ENCODE measurements at regions not wholly inside any gene's neighbourhood (a gene's known extent, or its start where the extent isn't known, plus 50 kb on each side); places are given as distances from the start of the nearest gene placed in this dataset.

DNA sequence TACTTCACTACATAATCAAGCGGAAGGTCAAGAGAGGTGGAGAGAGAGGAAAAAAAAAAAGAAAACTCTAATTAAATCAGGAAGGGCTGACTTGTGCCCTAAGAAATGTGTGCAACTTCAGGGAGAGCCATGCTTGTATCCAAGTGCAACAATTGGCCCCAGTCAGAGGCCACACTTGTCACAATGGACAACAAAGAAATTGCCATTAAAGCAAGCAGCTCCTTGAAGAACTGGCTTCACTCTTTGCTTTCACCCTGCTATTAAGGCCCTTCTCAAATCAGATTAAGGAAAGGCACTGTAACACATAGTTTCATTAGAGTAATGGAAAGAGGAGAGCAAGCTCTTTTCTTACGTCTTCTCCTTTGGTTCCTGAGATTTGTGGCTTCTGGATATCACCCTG, 480.9 kb upstream of the WWC1 start:
- H3K4me3 ChIP-seq, result no peak overlapping the region
- no peaks in the 10 kb centered on the region for H3K9me3 ChIP-seq
- DNase-seq, result no peak
- H3K36me3 ChIP-seq, result no peaks in the 10 kb centered on the region
- H3K27ac ChIP-seq, result no peak overlapping the region
- H3K4me1 ChIP-seq, result no peaks in the 10 kb centered on the region
- intact Hi-C loops (cut with DNase I; ENCODE audit: low total_unique reads), result no loop called here
- H3K27me3 ChIP-seq (replicated peaks in 1 of 7), result no peaks in the 10 kb centered on the region
- no peak for TF ChIP-seq POLR2A (IDR thresholded peaks at IDR 0.05)
- TF ChIP-seq, protein P1, sequence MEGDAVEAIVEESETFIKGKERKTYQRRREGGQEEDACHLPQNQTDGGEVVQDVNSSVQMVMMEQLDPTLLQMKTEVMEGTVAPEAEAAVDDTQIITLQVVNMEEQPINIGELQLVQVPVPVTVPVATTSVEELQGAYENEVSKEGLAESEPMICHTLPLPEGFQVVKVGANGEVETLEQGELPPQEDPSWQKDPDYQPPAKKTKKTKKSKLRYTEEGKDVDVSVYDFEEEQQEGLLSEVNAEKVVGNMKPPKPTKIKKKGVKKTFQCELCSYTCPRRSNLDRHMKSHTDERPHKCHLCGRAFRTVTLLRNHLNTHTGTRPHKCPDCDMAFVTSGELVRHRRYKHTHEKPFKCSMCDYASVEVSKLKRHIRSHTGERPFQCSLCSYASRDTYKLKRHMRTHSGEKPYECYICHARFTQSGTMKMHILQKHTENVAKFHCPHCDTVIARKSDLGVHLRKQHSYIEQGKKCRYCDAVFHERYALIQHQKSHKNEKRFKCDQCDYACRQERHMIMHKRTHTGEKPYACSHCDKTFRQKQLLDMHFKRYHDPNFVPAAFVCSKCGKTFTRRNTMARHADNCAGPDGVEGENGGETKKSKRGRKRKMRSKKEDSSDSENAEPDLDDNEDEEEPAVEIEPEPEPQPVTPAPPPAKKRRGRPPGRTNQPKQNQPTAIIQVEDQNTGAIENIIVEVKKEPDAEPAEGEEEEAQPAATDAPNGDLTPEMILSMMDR (IDR thresholded peaks at IDR 0.05 in 8 of 11, conservative IDR thresholded peaks at IDR 0.05 in 3 of 11), result no peak
- TF ChIP-seq POLR2AphosphoS5 (IDR thresholded peaks at IDR 0.05), result no peak
- 76 to 92% (median 86%) methylated on average over 2 of the region's 2 CpGs for WGBS, 5 donors

DNA sequence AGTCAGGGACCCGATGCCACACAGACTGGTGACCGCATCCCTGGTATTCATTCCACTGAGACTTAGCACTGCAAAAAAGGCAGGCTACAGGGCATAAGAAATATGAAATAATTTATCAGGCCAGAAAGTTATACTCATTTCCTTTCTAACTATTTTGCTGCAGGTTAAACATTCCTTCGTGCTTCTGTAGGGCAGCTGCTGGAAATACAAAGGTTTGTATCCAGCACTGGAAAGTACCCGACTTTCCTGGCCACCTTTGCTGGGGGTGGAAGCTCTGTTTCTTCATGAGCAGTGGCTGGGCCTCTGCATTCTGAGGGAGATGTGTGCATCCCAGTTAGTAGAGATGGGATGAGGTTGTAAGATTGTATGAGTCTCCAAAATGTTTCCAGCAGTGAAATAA, 478.6 kb upstream of the WWC1 start:
- Histone ChIP-seq H3K27me3 (replicated peaks in 1 of 7) (no peaks in the 10 kb centered on the region), H3K9me3 (no peaks in the 10 kb centered on the region), H3K27ac (no peak overlapping the region), H3K4me1 (no peaks in the 10 kb centered on the region), H3K36me3 (no peaks in the 10 kb centered on the region), H3K4me3 (no peak overlapping the region)
- DNase-seq, result no peak
- TF ChIP-seq POLR2A (IDR thresholded peaks at IDR 0.05) (no peak), POLR2AphosphoS5 (IDR thresholded peaks at IDR 0.05) (no peak)
- TF ChIP-seq, protein P1 (IDR thresholded peaks at IDR 0.05 in 8 of 11, conservative IDR thresholded peaks at IDR 0.05 in 3 of 11), result no peak
- 83 to 88% (median 87%) methylated on average over 4 of the region's 4 CpGs for WGBS, 5 donors
- intact Hi-C loops (cut with DNase I; ENCODE audit: low total_unique reads), result no loop called here

DNA sequence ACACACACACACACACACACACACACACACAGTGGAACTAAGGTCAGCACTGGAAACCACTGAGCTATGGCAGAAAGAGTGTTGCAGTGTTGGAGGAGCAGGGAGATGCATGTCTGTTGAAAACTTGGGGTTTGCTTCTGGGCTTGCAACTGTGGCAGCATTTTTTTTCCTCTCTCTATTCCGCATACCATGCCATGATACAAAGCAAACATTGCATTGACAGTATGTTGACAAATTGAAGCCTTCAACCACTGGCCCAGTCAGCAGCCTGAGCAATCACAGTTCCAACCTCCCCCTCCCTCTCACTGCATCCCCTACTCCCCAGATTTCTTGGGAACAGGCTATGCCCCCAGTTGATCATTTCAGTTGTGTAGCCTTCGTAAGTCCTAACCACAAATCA, 478.1 kb upstream of the WWC1 start:
- Histone ChIP-seq H3K4me3 (no peak overlapping the region), H3K27me3 (replicated peaks in 1 of 7) (no peaks in the 10 kb centered on the region), H3K4me1 (no peaks in the 10 kb centered on the region), H3K36me3 (no peaks in the 10 kb centered on the region), H3K27ac (no peak overlapping the region), H3K9me3 (no peaks in the 10 kb centered on the region)
- intact Hi-C loops (cut with DNase I; ENCODE audit: low total_unique reads), result no loop called here
- WGBS, 5 donors, result 71 to 91% (median 80%) methylated on average over 2 of the region's 2 CpGs
- TF ChIP-seq POLR2AphosphoS5 (IDR thresholded peaks at IDR 0.05) (no peak), POLR2A (IDR thresholded peaks at IDR 0.05) (no peak)
- TF ChIP-seq, protein P1 (IDR thresholded peaks at IDR 0.05 in 8 of 11, conservative IDR thresholded peaks at IDR 0.05 in 3 of 11), result no peak
- DNase-seq, result no peak

DNA sequence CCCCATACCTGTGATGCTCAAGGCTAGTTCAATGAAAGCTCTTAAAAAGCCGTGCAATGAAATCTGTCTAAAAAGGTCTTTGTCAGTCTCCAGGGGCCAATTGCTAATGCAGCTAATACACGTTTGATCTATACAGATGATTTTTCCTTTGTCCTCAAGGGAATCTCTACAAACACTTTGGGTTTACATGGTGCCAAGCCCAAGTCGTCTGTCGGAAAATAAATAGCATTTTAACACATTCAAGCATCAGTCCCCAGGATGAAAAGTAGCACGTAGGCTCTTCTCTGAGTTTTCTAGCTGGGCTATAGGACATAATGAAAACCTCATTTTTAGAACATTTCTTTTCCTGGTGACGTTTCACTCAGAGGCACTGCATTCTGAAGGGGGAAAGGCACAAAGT, 477.4 kb upstream of the WWC1 start:
- DNase-seq, result no peak
- 75 to 82% (median 80%) methylated on average over 6 of the region's 6 CpGs for WGBS, 5 donors
- Histone ChIP-seq H3K4me3 (no peak overlapping the region), H3K4me1 (no peaks in the 10 kb centered on the region), H3K9me3 (no peaks in the 10 kb centered on the region), H3K36me3 (no peaks in the 10 kb centered on the region), H3K27ac (no peak overlapping the region), H3K27me3 (replicated peaks in 1 of 7) (no peaks in the 10 kb centered on the region)
- intact Hi-C loops (cut with DNase I; ENCODE audit: low total_unique reads), result no loop called here
- TF ChIP-seq POLR2A (IDR thresholded peaks at IDR 0.05) (no peak), POLR2AphosphoS5 (IDR thresholded peaks at IDR 0.05) (no peak)
- TF ChIP-seq, protein P1 (IDR thresholded peaks at IDR 0.05 in 8 of 11, conservative IDR thresholded peaks at IDR 0.05 in 3 of 11), result no peak
